ENCODE measurements at regions not wholly inside any gene's neighbourhood (a gene's known extent, or its start where the extent isn't known, plus 50 kb on each side); places are given as distances from the start of the nearest gene placed in this dataset.
"Not testable (repeated sequence)": the region's sequence is repeated elsewhere in the genome, so short reads cannot be mapped to it uniquely, and the experiment has no call there.

GRCh38 chr5:58308384-58308783 is 151.5 kb downstream of the PLK2 start:
- TF ChIP-seq CTCF (conservative IDR thresholded peaks at IDR 0.05 in 1 of 2, IDR thresholded peaks at IDR 0.05 in 1 of 2; ENCODE audit: extremely low read depth in 1 of 2, insufficient read depth in 1 of 2, low read depth in 1 of 2, low read length in 2 of 2); EZH2 (IDR thresholded peaks at IDR 0.05; ENCODE audit: borderline replicate concordance, low read length): not testable (repeated sequence)
